ENCODE measurements at regions not wholly inside any gene's neighbourhood (a gene's known extent, or its start where the extent isn't known, plus 50 kb on each side); places are given as distances from the start of the nearest gene placed in this dataset.
A peak's percentile ranks its signal among the peaks of the same experiment; 100 is the strongest.

DNA sequence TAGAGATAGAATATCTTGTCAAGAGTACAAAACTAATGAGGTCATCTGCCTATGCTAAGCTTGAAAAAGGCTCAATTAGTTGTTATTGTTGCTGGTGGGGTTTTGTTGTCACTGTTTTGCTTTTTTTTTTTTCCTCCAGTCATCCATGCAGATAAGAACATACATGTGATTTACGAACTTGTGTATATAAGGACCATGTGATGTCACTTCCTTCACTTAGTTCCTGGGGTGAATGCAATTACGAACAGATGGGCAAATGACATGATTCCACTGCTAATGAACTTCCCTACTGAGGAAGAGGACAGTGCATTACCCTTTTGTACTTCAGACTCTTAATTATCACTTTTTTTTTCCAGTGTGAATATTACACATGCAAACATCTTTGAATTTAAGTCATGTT, 1175.3 kb upstream of the GJE1 start:
- Mint-ChIP-seq H3K27me3 (no peaks in the 10 kb centered on the region), H3K9me3 (no peaks in the 10 kb centered on the region), H3K4me1 (no peaks in the 10 kb centered on the region), H3K27ac (no peak overlapping the region), H3K4me3 (no peak overlapping the region), H3K36me3 (ENCODE audit: low read depth) (no peaks in the 10 kb centered on the region)
- no peak for DNase-seq
- CTCF ChIA-PET, result no interaction called here
- POLR2A ChIA-PET, result no interaction called here

DNA sequence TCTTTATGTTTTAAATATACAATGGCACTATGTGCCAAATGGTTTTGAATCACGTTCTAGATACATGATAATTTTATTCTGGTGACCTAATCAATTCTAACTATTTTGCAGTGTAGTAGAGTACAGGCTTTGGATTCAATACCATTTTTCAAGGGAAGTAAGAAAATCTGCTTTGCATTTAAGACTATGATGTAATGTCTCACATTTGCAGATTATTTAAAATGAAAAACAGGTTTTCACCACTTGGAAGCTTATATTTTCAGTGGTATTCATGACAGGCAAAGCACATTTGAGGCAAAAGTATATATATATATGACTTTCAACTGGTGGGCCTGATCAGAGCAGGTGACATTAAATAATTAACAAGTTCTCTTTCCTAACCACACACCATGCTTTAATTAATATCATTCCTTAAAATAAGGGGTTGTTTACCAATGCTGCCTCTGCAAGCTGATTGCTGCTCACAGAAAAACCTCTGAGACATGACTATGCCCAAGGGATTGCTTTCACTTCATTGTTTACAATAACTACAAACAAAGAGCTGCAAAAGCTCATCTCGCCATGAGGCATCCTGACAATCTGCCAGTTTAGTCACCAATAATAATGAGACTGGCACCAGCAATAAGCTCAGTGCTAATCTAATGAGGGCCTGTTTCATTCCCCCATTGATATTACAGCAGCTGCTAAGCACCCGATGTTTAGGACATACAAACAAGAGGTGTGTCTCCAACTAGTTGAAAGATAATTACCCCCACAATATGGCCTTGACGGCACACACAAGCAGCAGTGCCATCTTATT, 1176.0 kb upstream of the GJE1 start:
- Mint-ChIP-seq H3K27me3 (no peaks in the 10 kb centered on the region), H3K36me3 (ENCODE audit: low read depth) (no peaks in the 10 kb centered on the region), H3K9me3 (no peaks in the 10 kb centered on the region), H3K4me3 (no peak overlapping the region), H3K27ac (no peak overlapping the region), H3K4me1 (no peaks in the 10 kb centered on the region)
- POLR2A ChIA-PET, result no interaction called here
- DNase-seq, result no peak
- CTCF ChIA-PET, result no interaction called here

DNA sequence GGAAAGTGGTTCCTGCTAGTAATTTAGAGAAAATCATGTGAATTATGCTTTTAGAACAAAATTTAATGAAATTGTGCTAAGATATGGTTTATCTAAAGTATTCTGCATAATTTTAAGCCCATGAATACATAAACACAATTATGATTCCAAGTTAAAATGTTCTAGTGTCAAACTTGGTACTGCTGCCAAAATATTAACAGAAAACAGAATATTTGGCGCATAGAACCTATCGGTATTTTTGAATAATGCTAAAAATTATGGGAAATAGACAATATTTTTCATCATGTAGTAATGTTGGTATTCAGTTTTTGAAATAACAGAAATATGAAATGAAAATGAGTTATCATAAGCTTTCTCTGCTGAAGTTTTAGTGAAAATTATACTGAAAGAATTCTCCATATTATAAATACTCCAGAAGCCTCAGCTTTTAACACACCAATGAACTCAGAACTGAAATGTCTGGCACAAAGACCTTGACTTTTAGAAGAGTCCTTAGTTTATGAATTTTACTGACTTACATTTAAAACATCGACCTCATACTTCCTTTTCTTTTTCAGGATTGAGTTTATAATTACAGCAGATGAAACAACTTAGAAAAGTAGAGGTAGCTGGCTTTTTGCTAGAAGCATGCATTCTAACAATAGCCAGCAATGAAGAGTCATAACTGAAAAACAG, 1192.3 kb upstream of the GJE1 start:
- no peak for DNase-seq
- Mint-ChIP-seq H3K27ac (no peak overlapping the region), H3K36me3 (ENCODE audit: low read depth) (no peaks in the 10 kb centered on the region), H3K27me3 (no peaks in the 10 kb centered on the region), H3K4me3 (no peak overlapping the region), H3K9me3 (peaks cover 7% of the 10 kb centered on the region), H3K4me1 (no peaks in the 10 kb centered on the region)
- POLR2A ChIA-PET, result interaction anchor here (0.7 kb wide), 1 partner anchor 15 kb away, joined by 3 read pairs; no protein-coding TSS in a partner anchor
- CTCF ChIA-PET, result no interaction called here

DNA sequence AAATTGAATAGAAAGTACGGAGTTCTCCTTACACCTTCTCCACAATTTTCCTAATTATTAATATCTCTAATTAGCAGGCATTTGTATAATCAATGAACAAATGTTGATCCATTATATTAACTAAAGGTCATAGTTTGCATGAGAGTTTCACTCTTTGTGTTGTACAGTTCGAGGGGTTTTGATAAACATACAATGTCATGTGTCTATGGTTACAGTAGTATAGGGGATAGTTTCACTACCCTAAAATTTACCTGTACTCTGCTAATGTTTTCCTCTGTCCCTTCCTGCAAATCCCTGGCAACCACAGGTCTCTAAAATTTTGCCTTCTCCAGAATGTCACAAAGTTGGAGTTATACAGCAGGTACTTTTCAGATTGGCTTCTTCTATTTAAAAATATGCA, 1199.8 kb upstream of the GJE1 start:
- no peak for DNase-seq
- CTCF ChIA-PET, result no interaction called here
- no peak overlapping the region for H3K27ac Mint-ChIP-seq

DNA sequence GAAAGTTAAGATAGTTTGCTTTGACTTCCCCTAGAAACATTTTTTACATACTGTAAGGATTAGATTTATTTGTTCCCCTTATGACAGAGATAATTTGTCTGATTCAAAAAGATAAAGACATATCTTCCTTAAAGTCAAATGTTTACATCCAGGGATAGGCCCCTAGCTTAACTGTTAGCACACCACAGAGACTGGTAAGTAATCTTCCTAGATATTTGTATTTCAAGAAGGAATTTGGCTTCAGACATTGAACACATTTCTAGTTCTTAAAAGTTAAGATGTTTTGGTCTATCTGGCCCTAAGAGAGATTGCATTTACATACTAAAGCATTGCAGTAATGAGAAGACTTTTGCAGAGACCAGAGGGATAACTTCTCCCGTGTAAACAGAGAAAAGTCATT, 1201.1 kb upstream of the GJE1 start:
- Mint-ChIP-seq H3K27ac (no peak overlapping the region), H3K4me3 (no peak overlapping the region), H3K4me1 (no peaks in the 10 kb centered on the region), H3K36me3 (ENCODE audit: low read depth) (no peaks in the 10 kb centered on the region), H3K27me3 (no peaks in the 10 kb centered on the region), H3K9me3 (no peaks in the 10 kb centered on the region)
- ChIA-PET POLR2A (no interaction called here), CTCF (no interaction called here)
- no peak for DNase-seq

More for the DNA sequence above, 1199.8 kb upstream of the GJE1 start:
- Mint-ChIP-seq H3K27me3 (no peaks in the 10 kb centered on the region), H3K9me3 (no peaks in the 10 kb centered on the region), H3K36me3 (ENCODE audit: low read depth) (no peaks in the 10 kb centered on the region), H3K4me1 (no peaks in the 10 kb centered on the region), H3K4me3 (no peak overlapping the region)
- POLR2A ChIA-PET, result no interaction called here

DNA sequence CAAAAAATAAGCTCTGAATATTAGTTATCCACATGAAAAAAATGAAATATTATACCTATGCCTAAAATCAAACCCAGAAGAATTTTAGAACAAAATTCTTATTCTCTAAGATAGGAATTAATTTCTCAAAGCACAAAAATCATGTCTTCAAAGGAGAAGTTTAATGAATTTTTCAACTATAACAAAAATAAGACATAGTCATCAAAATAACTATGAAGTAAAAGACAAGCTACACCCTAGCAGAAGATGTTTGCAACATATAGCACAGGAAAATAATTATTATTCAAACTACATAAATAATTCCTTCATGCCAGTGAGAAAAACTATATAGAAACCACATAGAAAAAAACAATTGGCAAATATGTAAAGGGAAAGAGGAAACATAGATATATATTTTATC, 1203.6 kb upstream of the GJE1 start:
- Mint-ChIP-seq H3K27ac (no peak overlapping the region), H3K9me3 (no peaks in the 10 kb centered on the region), H3K4me3 (no peak overlapping the region), H3K27me3 (no peaks in the 10 kb centered on the region), H3K4me1 (no peaks in the 10 kb centered on the region), H3K36me3 (ENCODE audit: low read depth) (no peaks in the 10 kb centered on the region)
- ChIA-PET POLR2A (no interaction called here), CTCF (no interaction called here)
- DNase-seq, result no peak

DNA sequence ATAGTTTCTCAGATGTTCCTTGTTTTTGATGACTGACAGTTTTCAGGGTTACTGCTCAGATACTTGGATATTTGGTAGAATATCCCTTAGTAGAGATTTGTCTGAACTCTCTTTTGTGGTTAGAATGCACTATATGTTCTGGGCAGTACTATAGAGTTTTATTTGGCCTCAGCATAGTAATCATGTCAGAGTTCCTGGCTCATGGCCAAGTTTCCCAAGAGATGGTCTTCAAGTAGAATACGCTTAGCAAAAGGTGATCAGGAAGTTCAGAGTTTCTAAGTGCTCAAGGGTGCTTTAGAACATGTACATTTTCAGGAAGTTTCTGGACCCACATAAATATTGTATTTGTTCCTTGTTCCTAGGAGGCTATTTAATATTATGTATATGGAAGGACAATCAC, 1209.7 kb upstream of the GJE1 start:
- Mint-ChIP-seq H3K4me3 (no peak overlapping the region), H3K27ac (no peak overlapping the region), H3K27me3 (peaks cover 2% of the 10 kb centered on the region), H3K4me1 (no peaks in the 10 kb centered on the region), H3K36me3 (ENCODE audit: low read depth) (no peaks in the 10 kb centered on the region), H3K9me3 (no peaks in the 10 kb centered on the region)
- DNase-seq, result no peak
- ChIA-PET CTCF (no interaction called here), POLR2A (no interaction called here)

DNA sequence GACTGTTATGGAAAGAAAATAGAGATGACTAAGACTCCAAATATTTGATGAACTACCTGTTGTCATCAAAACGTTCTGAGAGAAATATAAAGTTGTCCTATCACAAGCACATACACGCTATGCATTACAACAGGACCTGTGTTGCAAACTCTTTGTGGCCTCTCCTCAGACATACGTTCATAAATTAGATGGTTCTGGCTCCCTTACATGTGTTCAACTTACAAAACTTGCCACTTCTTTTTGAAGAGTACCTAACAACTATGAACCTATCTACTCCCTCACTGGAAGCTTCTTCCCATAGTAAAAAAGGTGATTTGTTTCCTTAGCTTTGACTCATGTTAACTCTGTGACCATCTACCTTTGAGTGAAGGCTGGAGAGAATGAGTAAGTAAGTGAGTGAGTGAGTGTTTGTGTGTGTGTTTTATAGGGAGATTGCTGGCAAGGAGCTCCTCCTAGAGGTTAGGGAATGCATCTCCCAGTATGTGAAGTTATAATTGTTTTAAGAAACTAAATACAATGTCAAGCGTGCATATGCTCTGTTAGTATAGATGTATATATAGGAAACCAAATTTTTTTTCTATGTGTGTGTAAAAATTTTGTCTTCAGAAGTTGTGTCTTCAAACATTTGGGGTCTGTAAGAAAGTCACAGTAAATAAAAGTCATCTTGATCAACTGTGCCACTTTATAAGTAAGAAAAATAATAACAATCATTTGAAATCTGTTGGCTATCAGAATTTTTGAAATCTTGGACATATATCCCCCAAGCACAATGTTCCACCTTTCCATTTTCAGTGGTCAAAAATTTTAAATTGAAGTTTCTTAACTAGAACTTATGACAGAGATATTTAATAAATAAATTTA, 1211.1 kb upstream of the GJE1 start:
- no peak overlapping the region for H3K27ac Mint-ChIP-seq
- CTCF ChIA-PET, result interaction anchor here (0.6 to 0.8 kb wide), 2 partner anchors 27 to 68 kb away, joined by 3 to 4 read pairs; no protein-coding TSS in a partner anchor
- POLR2A ChIA-PET, result no interaction called here
- H3K27me3 Mint-ChIP-seq, result peaks cover 2% of the 10 kb centered on the region
- H3K4me1 Mint-ChIP-seq, result no peaks in the 10 kb centered on the region
- no peaks in the 10 kb centered on the region for H3K9me3 Mint-ChIP-seq
- H3K4me3 Mint-ChIP-seq, result no peak overlapping the region
- peak; percentile 10 for DNase-seq
- H3K36me3 Mint-ChIP-seq (ENCODE audit: low read depth), result no peaks in the 10 kb centered on the region

DNA sequence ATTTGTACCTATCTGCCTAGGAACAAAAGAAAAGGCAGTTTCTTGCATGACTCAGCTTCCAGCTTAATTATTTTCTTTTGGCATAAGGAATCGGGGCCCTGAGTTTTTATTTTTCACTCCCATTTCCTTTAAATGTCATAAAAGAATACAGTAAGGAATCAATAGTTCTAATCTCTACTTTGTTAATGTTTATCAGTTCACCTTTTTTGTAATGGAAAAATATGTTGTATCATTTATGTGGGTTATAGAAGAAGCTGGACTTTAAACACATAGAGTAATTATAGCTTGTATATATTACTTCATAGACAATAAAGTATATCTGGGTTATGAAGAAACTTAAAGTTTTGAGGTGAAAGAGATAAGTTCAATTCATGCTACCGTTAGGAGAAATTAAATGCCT, 1214.8 kb upstream of the GJE1 start:
- Mint-ChIP-seq H3K27me3 (peaks cover 2% of the 10 kb centered on the region), H3K4me3 (no peak overlapping the region), H3K4me1 (no peaks in the 10 kb centered on the region), H3K9me3 (no peaks in the 10 kb centered on the region), H3K27ac (no peak overlapping the region), H3K36me3 (ENCODE audit: low read depth) (no peaks in the 10 kb centered on the region)
- no peak for DNase-seq
- POLR2A ChIA-PET, result no interaction called here
- CTCF ChIA-PET, result no interaction called here

DNA sequence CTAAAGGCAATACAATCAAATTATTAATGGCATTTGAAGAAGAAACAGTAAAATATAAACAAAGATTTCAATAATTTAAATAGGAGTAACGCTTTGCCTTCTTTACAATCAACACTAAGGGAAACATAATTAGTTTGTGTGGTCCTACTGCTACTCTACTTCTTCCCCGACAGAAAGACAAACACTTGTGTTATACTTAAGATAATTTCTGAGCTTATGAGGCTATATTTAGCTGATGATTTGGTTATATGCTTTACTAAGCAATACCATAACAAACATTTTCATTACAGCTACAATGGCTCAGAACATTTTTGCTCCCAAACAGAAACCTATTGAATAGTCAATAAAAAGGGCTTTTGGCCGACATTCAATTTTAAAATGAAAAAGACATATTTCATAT, 1217.2 kb upstream of the GJE1 start:
- no peak overlapping the region for H3K27ac Mint-ChIP-seq
- CTCF ChIA-PET, result no interaction called here

DNA sequence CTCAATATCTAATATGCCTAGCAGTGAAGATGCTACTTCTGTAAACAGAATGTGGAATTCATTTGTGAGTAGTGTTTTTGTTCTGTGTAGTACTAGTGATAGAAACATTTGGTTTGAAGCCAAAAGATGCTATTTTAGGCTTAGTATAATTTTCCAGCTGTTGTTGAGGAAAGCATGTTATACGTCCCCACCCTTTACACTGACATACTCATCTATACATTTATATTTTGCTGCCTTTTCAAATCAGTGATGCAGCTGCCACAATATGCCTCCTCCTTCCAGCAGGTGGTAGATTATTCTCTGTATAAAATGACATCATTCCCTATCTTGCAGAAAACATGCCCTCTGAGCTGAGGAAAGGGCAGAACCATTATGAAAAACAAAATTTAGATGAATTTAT, 1217.6 kb upstream of the GJE1 start:
- Mint-ChIP-seq H3K36me3 (ENCODE audit: low read depth) (no peaks in the 10 kb centered on the region), H3K4me1 (no peaks in the 10 kb centered on the region), H3K9me3 (no peaks in the 10 kb centered on the region), H3K4me3 (no peak overlapping the region), H3K27ac (no peak overlapping the region), H3K27me3 (peaks cover 2% of the 10 kb centered on the region)
- ChIA-PET POLR2A (no interaction called here), CTCF (no interaction called here)
- no peak for DNase-seq

More for the DNA sequence above, 1217.2 kb upstream of the GJE1 start:
- H3K27me3 Mint-ChIP-seq, result peaks cover 2% of the 10 kb centered on the region
- H3K9me3 Mint-ChIP-seq, result no peaks in the 10 kb centered on the region
- H3K4me3 Mint-ChIP-seq, result no peak overlapping the region
- POLR2A ChIA-PET, result no interaction called here
- H3K4me1 Mint-ChIP-seq, result no peaks in the 10 kb centered on the region
- DNase-seq, result no peak
- H3K36me3 Mint-ChIP-seq (ENCODE audit: low read depth), result no peaks in the 10 kb centered on the region

DNA sequence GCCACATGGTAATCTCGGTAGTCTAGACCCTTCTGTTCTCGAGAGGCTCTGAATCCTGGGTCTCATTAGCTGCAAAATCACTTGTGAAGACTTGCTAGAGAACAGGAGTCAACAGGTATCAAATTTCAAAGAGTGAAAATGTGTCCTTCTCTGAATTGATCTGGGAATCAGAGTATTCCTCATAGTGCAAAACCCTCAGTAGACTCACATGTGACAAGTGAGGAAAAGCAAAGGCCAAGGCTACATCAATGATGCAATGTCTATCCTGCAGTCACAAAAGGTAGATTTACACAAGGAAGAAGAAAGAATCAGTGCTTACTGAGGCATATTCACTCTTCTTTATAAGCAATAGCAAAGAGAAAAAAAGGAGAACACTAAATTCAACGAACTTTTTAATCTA, 1220.0 kb upstream of the GJE1 start:
- no peaks in the 10 kb centered on the region for H3K36me3 Mint-ChIP-seq (ENCODE audit: low read depth)
- DNase-seq, result no peak
- no peaks in the 10 kb centered on the region for H3K27me3 Mint-ChIP-seq
- H3K4me3 Mint-ChIP-seq, result no peak overlapping the region
- no peak overlapping the region for H3K27ac Mint-ChIP-seq
- CTCF ChIA-PET, result no interaction called here
- POLR2A ChIA-PET, result no interaction called here
- no peaks in the 10 kb centered on the region for H3K4me1 Mint-ChIP-seq
- H3K9me3 Mint-ChIP-seq, result no peaks in the 10 kb centered on the region

DNA sequence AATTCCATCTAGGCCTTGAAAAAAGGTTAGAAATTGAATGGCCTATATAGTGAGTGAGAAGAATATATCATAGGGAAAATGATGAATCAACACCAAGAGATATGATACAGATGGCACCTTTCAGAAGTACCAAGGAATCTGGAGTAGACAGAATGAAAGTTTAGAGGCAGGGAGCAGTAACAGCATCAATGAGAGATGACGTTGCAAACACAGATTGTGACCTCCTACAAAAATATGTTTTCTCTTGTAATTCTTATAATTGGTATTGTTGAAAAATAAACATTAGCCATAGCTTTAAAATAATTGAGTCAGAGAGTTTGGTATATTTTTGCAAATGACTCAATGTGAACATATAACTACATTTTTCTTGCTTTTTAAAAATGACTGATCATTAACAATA, 1223.1 kb upstream of the GJE1 start:
- Mint-ChIP-seq H3K4me1 (no peaks in the 10 kb centered on the region), H3K27me3 (no peaks in the 10 kb centered on the region), H3K9me3 (no peaks in the 10 kb centered on the region), H3K36me3 (ENCODE audit: low read depth) (no peaks in the 10 kb centered on the region), H3K27ac (no peak overlapping the region), H3K4me3 (no peak overlapping the region)
- CTCF ChIA-PET, result no interaction called here
- POLR2A ChIA-PET, result interaction anchor here (0.6 kb wide), 1 partner anchor 273 kb away, joined by 5 read pairs; no protein-coding TSS in a partner anchor
- no peak for DNase-seq

Data from activated CD4-positive, alpha-beta T cell treated with anti-CD3 and anti-CD28 coated beads, Interleukin-2, amount 10 ng/mL, durations not matched to agents 7 days and 5 days (primary cell).